Smooth muscle cell (in vitro differentiated cells): ENCODE measurements at regions not wholly inside any gene's neighbourhood (a gene's known extent, or its start where the extent isn't known, plus 50 kb on each side); places are given as distances from the start of the nearest gene placed in this dataset.

ENCODE experiments used
- DNase-seq: peaks from one replicate; lab custom pipeline; 2025; ENCODE audit not compliant: unreplicated experiment; lab: John Stamatoyannopoulos, UW
- H2AFZ ChIP-seq: fragments of 200-600 bp; sonication (generic); 2 replicates; pipeline ENCODE4 v1.6.0; 2016; ENCODE audit warnings: antibody characterized with exemption, low read depth, mild to moderate bottlenecking
- H3F3A ChIP-seq: fragments of 200-600 bp; sonication (generic); 2 replicates; pipeline ENCODE4 v1.6.0; 2017; ENCODE audit warnings: antibody characterized with exemption, low read depth
- H3K27ac ChIP-seq: fragments of 200-600 bp; sonication (generic); 2 replicates; pipeline ENCODE4 v1.5.1; 2016; ENCODE audit warnings: low read depth, mild to moderate bottlenecking
- H3K27me3 ChIP-seq: fragments of 200-600 bp; sonication (generic); 2 replicates; pipeline ENCODE4 v1.6.1; 2016; ENCODE audit warnings: low read depth, mild to moderate bottlenecking
- H3K36me3 ChIP-seq: fragments of 200-600 bp; sonication (generic); 2 replicates; pipeline ENCODE4 v1.5.1; 2016; ENCODE audit warnings: low read depth
- H3K4me1 ChIP-seq: fragments of 200-600 bp; sonication (generic); 2 replicates; pipeline ENCODE4 v1.5.1; 2016; ENCODE audit warnings: low read depth
- H3K4me2 ChIP-seq: fragments of 200-600 bp; sonication (generic); 2 replicates; pipeline ENCODE4 v1.6.0; 2016; ENCODE audit warnings: mild to moderate bottlenecking
- H3K4me3 ChIP-seq: fragments of 200-600 bp; sonication (generic); 2 replicates; pipeline ENCODE4 v1.5.1; 2016; ENCODE audit warnings: mild to moderate bottlenecking
- H3K79me2 ChIP-seq: fragments of 200-600 bp; sonication (generic); 2 replicates; pipeline ENCODE4 v1.6.0; 2016; ENCODE audit warnings: low read depth, mild to moderate bottlenecking
- H3K9ac ChIP-seq: fragments of 200-600 bp; sonication (generic); 2 replicates; pipeline ENCODE4 v1.6.0; 2016; ENCODE audit warnings: low read depth
- H3K9me3 ChIP-seq: fragments of 200-600 bp; sonication (generic); replicated peaks from 2 replicates; pipeline ENCODE4 v1.5.1; 2016; ENCODE audit warnings: low read depth
- H4K20me1 ChIP-seq: fragments of 200-600 bp; sonication (generic); 2 replicates; pipeline ENCODE4 v1.6.0; 2016; ENCODE audit warnings: low read depth
- CTCF ChIP-seq: fragments of 200-600 bp; sonication (generic); IDR thresholded peaks from 2 replicates; pipeline ENCODE4 v1.5.1; 2017; ENCODE audit warnings: borderline replicate concordance, mild to moderate bottlenecking, antibody characterized with exemption; ENCODE audit not compliant: insufficient read depth, poor library complexity, severe bottlenecking
- WGBS: methylation state at CpG from one replicate; pipeline ENCODE4 v1.1.7; 2016; ENCODE audit warnings: low lambda C conversion rate; 5-methylcytosine and 5-hydroxymethylcytosine counted together

DNA sequence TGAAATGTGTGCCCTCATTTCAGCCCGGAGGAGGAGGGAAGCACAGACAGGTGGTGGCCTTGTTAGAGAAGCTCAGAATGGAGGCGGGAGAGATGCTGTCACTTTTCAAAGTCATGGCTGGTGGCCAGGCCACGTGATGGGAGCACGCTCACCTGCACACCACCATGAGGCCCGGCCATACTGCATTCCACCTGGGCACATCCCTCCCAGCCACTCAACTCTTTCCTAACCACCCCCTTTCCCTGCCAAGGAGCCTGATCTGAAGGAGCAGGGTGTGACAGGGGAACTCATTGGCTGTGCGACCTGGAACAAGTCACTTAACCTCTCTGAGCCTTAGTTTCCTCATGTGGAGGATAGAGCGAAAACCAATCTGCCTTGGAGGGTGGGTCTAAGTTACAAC, 364.5 kb downstream of the CTTN start:
- Histone ChIP-seq H3K79me2 (no peaks in the 10 kb centered on the region), H3K27me3 (no peaks in the 10 kb centered on the region), H3K36me3 (no peaks in the 10 kb centered on the region), H4K20me1 (no peaks in the 10 kb centered on the region), H3K4me1 (no peaks in the 10 kb centered on the region), H3K4me3 (no peak overlapping the region), H3K4me2 (no peak overlapping the region), H3K27ac (no peak overlapping the region), H3F3A (no peaks in the 10 kb centered on the region), H2AFZ (no peak overlapping the region), H3K9ac (no peak overlapping the region), H3K9me3 (no peaks in the 10 kb centered on the region)
- no peak for DNase-seq
- WGBS = 98% methylated on average over 7 of the region's 7 CpGs
- TF ChIP-seq CTCF = no peak

GRCh38 chr11:70763606-70764005, 365.3 kb downstream of the CTTN start:
- TF ChIP-seq CTCF = no peak
- no peaks in the 10 kb centered on the region for H3F3A ChIP-seq
- H3K9ac ChIP-seq = no peak overlapping the region
- no peaks in the 10 kb centered on the region for H3K27me3 ChIP-seq
- no peaks in the 10 kb centered on the region for H3K36me3 ChIP-seq
- H3K4me2 ChIP-seq = no peak overlapping the region
- no peaks in the 10 kb centered on the region for H4K20me1 ChIP-seq
- H3K9me3 ChIP-seq = no peaks in the 10 kb centered on the region
- no peak overlapping the region for H2AFZ ChIP-seq
- no peak overlapping the region for H3K27ac ChIP-seq
- DNase-seq = no peak
- no peaks in the 10 kb centered on the region for H3K4me1 ChIP-seq
- 84% methylated on average over 3 of the region's 3 CpGs for WGBS
- no peaks in the 10 kb centered on the region for H3K79me2 ChIP-seq
- H3K4me3 ChIP-seq = no peak overlapping the region

- H3K4me3 ChIP-seq = no peak overlapping the region
- H3K9ac ChIP-seq = no peak overlapping the region
- H3K27me3 ChIP-seq = no peaks in the 10 kb centered on the region
- H2AFZ ChIP-seq = no peak overlapping the region
- no peak for TF ChIP-seq CTCF
- no peaks in the 10 kb centered on the region for H4K20me1 ChIP-seq
- H3K9me3 ChIP-seq = no peaks in the 10 kb centered on the region
- no peak for DNase-seq
- H3K27ac ChIP-seq = no peak overlapping the region
- 80% methylated on average over 3 of the region's 3 CpGs for whole genome bisulfite sequencing
- H3K4me1 ChIP-seq = no peaks in the 10 kb centered on the region
- no peak overlapping the region for H3K4me2 ChIP-seq
- no peaks in the 10 kb centered on the region for H3K79me2 ChIP-seq
- no peaks in the 10 kb centered on the region for H3F3A ChIP-seq
- H3K36me3 ChIP-seq = no peaks in the 10 kb centered on the region
Observed at GRCh38 chr11:70764356-70764905, 366.1 kb downstream of the CTTN start.

DNA sequence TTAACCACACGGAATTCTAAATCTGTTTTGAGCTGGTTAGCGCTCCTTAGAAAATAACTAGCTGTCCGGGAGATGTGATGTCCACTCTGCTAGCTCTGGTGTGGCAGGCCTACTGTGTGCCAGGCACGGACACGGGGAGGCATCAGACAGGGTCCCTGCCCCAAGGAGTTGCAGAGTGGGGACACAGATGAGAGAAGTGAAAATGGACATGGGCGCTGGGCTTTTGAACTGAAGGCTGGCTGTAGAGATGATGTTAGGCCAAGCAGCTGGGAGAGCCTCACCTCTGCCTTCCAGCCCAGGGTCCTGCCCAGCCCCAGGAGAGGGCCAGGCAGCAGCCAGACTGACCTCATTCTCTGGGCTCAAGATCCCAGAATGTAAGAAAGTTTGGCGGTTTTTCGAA, 368.6 kb downstream of the CTTN start:
- H2AFZ ChIP-seq = no peak overlapping the region
- H3K27me3 ChIP-seq = no peaks in the 10 kb centered on the region
- H3K9ac ChIP-seq = no peak overlapping the region
- H3K36me3 ChIP-seq = no peaks in the 10 kb centered on the region
- WGBS = 83% methylated on average over 8 of the region's 8 CpGs
- no peak overlapping the region for H3K4me2 ChIP-seq
- no peak for DNase-seq
- H3K4me3 ChIP-seq = no peak overlapping the region
- H3F3A ChIP-seq = no peaks in the 10 kb centered on the region
- no peak for TF ChIP-seq CTCF
- H3K79me2 ChIP-seq = no peaks in the 10 kb centered on the region
- no peaks in the 10 kb centered on the region for H4K20me1 ChIP-seq
- no peaks in the 10 kb centered on the region for H3K9me3 ChIP-seq
- H3K4me1 ChIP-seq = no peaks in the 10 kb centered on the region
- no peak overlapping the region for H3K27ac ChIP-seq
